CD4-positive, alpha-beta T cell treated with Interleukin-15 for 4 hours (primary cell): ENCODE measurements at regions not wholly inside any gene's neighbourhood (a gene's known extent, or its start where the extent isn't known, plus 50 kb on each side); places are given as distances from the start of the nearest gene placed in this dataset.
"Not testable (repeated sequence)": the region's sequence is repeated elsewhere in the genome, so short reads cannot be mapped to it uniquely, and the experiment has no call there.

Experiments
- DNase-seq: peaks from one replicate; pipeline ENCODE4 v3.0.0-alpha.2; 2020; ENCODE audit warnings: low spot score

- DNase-seq, result no peak
Observed at GRCh38 chrX:43375136-43375535, 281.0 kb upstream of the MAOA start.

- DNase-seq, result no peak
Observed at GRCh38 chrX:43380704-43381103, 275.4 kb upstream of the MAOA start.

- DNase-seq, result no peak
Observed at GRCh38 chrX:43386875-43387274, 269.2 kb upstream of the MAOA start.

- no peak for DNase-seq
Observed at GRCh38 chrX:43405191-43405590, 250.9 kb upstream of the MAOA start.

- no peak for DNase-seq
Observed at GRCh38 chrX:43423876-43424275, 232.2 kb upstream of the MAOA start.

- no peak for DNase-seq
Observed at GRCh38 chrX:43436517-43436916, 219.6 kb upstream of the MAOA start.

- no peak for DNase-seq
Observed at GRCh38 chrX:43446752-43447151, 209.3 kb upstream of the MAOA start.

- DNase-seq, result no peak
Observed at GRCh38 chrX:43448688-43449087, 207.4 kb upstream of the MAOA start.

GRCh38 chrX:43450355-43450754 lies 205.7 kb upstream of the MAOA start:
- DNase-seq, result no peak

- not testable (repeated sequence) for DNase-seq
Observed at GRCh38 chrX:43451976-43452686, 204.0 kb upstream of the MAOA start.

GRCh38 chrX:43456063-43456462 lies 200.0 kb upstream of the MAOA start:
- no peak for DNase-seq

GRCh38 chrX:43456906-43457305 lies 199.2 kb upstream of the MAOA start:
- DNase-seq, result no peak

- DNase-seq, result no peak
Observed at GRCh38 chrX:43467608-43468234, 188.4 kb upstream of the MAOA start.

- no peak for DNase-seq
Observed at GRCh38 chrX:43469391-43470054, 186.6 kb upstream of the MAOA start.

- DNase-seq, result no peak
Observed at GRCh38 chrX:43474321-43474720, 181.8 kb upstream of the MAOA start.

GRCh38 chrX:43479070-43479469 lies 177.0 kb upstream of the MAOA start:
- no peak for DNase-seq

GRCh38 chrX:43479850-43480249 lies 176.2 kb upstream of the MAOA start:
- DNase-seq, result no peak

- DNase-seq, result no peak
Observed at GRCh38 chrX:43481576-43481975, 174.5 kb upstream of the MAOA start.

- no peak for DNase-seq
Observed at GRCh38 chrX:43493756-43494155, 162.3 kb upstream of the MAOA start.

GRCh38 chrX:43500246-43500645 lies 155.9 kb upstream of the MAOA start:
- DNase-seq, result no peak

- no peak for DNase-seq
Observed at GRCh38 chrX:43500996-43501694, 155.0 kb upstream of the MAOA start.

GRCh38 chrX:43504394-43504793 lies 151.7 kb upstream of the MAOA start:
- DNase-seq, result no peak

- DNase-seq, result no peak
Observed at GRCh38 chrX:43505769-43506168, 150.3 kb upstream of the MAOA start.
